WI38 (cell line): ENCODE measurements at regions not wholly inside any gene's neighbourhood (a gene's known extent, or its start where the extent isn't known, plus 50 kb on each side); places are given as distances from the start of the nearest gene placed in this dataset.

ENCODE experiments used
- H3K4me3 ChIP-seq: 2 replicates; pipeline ENCODE4 v1.5.1; 2011; ENCODE audit warnings: low read depth, mild to moderate bottlenecking, control low read depth, low read length
- CTCF ChIP-seq: IDR thresholded peaks from 2 replicates; pipeline ENCODE4 v1.5.1; 2012; ENCODE audit warnings: low read depth, mild to moderate bottlenecking, control low read depth, low read length

GRCh38 chr11:30089921-30090320, 73.1 kb upstream of the KCNA4 start:
- TF ChIP-seq CTCF = no peak
- no peak overlapping the region for H3K4me3 ChIP-seq

- H3K4me3 ChIP-seq = no peak overlapping the region
- TF ChIP-seq CTCF = no peak
These were observed 74.4 kb upstream of the KCNA4 start for GRCh38 chr11:30091246-30091645.

- no peak overlapping the region for H3K4me3 ChIP-seq
- TF ChIP-seq CTCF = no peak
These were observed 74.9 kb upstream of the KCNA4 start for GRCh38 chr11:30091737-30092136.

DNA sequence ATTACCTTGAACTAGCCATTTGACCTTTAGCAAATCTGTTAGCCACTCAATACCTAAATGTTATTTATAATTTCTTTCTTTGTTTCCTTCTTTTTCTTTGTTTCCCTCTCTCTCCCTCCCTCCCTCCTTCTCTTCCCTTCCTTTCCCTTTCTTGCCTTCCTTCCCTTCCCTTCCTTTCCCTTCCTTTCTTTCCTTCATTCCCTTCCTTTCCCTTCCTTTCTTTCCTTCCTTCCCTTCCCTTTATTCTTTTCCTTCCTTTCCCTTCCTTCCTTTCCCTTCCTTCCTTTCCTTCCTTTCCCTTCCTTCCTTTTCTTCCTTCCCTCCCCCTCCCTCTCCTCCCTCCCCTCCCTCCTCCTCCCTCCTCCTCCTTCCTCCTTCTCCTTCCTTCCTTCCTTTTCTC, 75.7 kb upstream of the KCNA4 start:
- no peak for TF ChIP-seq CTCF
- no peak overlapping the region for H3K4me3 ChIP-seq

DNA sequence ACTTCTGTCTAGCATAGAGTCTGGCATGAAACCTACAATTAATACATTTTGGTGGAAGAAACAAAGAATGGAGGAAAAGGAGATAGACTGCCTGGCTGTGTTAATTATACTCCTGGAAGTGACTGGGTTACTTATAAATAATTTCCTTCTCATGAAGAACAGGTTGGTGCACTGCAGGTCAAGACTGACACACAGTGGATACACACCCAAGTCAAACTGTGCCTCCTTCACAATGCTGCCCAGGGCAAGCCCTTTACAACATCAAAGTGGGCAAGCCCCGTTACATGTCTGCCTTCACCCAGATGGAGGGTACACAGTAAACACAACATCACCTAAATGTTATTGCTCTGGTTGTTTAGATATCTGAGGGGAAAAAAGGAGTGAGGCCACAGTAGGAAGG, 83.7 kb upstream of the KCNA4 start:
- no peak for TF ChIP-seq CTCF

GRCh38 chr11:30106222-30107181, 89.7 kb upstream of the KCNA4 start:
- no peak overlapping the region for H3K4me3 ChIP-seq
- TF ChIP-seq CTCF = no peak

More for the DNA sequence above, 83.7 kb upstream of the KCNA4 start:
- no peak overlapping the region for H3K4me3 ChIP-seq

GRCh38 chr11:30107899-30108298, 91.1 kb upstream of the KCNA4 start:
- TF ChIP-seq CTCF = no peak
- H3K4me3 ChIP-seq = no peak overlapping the region
